ENCODE measurements at regions not wholly inside any gene's neighbourhood (a gene's known extent, or its start where the extent isn't known, plus 50 kb on each side); places are given as distances from the start of the nearest gene placed in this dataset.

GRCh38 chr1:62988867-62989266, 204.9 kb downstream of the ATG4C start:
- DNase-seq, result no peak

DNA sequence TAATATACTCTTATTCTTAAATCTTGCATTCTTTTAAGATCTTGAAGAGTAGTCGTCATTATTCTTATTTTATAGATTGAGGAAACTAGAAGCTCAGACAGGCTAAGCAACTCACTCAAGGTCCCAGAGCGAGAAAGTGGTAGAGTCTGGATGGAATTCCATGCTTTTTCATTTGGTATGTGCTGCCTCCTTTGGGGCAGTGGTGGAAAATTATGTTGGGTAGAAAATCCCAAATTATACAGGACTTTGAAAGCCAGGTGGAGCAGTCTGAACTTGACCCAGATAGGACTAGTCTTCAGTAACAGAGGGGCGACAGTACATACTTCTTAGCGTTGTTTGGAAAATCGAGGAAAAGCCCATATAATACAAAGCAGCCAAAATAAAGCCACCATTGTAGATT, 205.6 kb downstream of the ATG4C start:
- DNase-seq, result no peak

DNA sequence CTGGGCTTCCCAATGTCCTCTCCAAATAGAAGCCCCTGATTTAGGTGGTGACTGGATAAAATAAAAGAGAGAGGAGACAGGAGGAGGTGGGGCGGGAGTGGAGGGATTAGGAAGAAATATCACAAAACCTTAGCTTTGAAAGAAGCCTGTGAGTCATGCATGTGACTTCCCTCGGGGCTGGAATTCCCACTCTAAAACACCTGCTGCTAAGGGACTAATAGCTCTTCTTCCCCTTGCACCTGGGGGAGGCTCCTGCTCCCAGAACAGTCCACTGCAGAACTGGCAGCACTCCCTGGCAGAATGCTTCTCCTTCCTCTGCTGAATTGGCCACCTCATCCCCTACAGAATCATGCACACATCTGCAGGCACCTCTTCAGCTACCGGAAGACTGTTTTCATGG, 207.2 kb downstream of the ATG4C start:
- no peak for DNase-seq

- no peak for DNase-seq
Measured at GRCh38 chr1:62993844-62994243, 209.9 kb downstream of the ATG4C start.

DNA sequence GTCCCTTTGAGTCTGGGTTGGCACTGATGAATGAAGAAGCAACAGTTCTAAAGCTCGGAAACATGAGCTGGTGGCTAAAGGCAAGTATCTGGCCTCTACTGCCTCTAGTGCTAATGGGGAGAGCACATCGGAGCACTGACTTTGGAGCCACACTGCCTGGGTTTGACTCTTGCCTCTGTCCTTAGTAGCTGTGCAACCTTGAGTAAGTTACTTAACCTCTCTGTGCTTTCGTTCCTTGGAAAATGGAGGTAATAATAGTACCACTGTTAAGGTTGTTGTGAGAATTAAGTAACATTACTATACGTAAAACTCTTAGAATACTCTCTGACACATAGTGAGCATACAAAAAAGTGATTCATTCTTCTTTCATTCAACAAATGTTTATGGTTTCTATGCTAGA, 211.2 kb downstream of the ATG4C start:
- DNase-seq, result no peak

DNA sequence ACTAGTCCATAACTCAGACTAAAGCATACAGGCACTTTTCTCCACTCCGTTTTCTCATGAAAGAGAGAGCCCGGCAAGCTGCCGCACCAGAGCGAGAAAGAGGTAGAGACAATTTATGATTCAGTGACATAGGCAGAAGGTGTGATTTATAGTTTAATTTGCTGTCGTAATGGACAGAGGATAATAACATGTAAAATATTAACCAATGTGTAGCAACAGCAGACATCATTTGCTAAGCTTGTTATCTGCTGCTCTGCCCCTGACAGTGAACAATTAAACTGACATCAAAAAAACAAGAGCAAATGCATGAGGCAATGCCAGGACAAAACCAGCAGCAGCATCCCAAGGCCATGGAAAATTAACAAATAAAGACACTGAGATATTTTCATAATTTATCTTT, 214.0 kb downstream of the ATG4C start:
- no peak for DNase-seq

- no peak for DNase-seq
Measured at GRCh38 chr1:62998845-62999649, 215.1 kb downstream of the ATG4C start.

DNA sequence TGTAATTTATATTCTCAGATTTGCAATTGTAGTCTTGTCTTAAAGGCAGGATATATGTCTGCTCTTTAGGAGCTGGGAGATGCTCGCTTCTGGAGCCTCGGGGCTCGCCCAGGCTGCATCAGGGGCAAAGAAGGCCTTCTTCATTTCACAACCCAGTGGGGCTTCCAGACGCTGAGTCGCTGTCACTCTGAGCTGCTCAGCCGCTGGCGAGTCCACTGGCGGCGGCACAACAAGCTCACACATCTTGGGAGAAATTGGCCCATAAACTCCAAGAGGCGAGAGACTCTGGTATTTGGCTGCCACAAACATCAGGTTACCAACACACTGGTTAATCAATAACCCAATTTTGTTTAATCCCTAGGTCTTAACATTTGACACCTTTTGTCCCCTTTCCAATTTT, 216.6 kb downstream of the ATG4C start:
- DNase-seq, result no peak

GRCh38 chr1:63004868-63005267, 220.9 kb downstream of the ATG4C start:
- DNase-seq, result no peak

DNA sequence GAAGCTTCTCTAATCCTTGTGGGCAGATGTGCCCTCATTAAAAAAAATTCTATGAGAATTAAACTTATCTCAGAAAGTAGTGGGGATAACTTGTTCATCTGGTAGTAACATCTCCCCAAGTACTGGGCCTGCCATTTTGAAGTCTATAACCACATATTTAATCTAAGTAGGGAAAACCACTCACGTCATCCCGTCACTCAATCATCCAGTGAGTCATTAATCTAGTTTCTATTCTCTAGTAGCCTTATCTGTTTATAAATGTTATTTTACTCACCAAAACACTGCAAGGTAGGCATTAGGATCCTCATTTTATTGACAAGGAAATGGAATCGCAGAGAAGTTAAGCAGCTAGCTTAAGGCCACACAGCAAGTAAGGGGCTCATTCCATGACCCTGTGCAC, 221.9 kb downstream of the ATG4C start:
- no peak for DNase-seq

GRCh38 chr1:63009421-63009820, 225.5 kb downstream of the ATG4C start:
- DNase-seq, result no peak

GRCh38 chr1:63010913-63011660, 227.2 kb downstream of the ATG4C start:
- DNase-seq, result peak; percentile 18

DNA sequence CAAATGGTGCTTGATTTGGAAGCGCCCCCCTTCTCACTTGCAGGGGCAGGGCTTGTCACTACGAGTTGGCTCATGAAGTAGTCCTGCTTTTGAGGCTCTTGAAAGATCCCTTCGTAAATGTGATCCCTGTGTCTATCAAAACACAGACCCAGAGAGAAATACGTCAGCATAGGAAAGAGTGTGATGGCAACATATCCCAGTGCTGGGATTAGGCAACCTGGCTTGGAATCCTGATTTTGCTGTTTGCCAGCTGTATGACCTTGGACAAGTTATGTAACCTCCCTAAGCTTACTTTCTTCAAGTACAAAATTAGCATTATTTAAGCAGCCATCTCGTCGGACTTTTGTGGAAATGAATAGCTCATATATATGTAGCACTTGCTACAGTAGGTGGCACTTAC, 228.4 kb downstream of the ATG4C start:
- no peak for DNase-seq

- no peak for DNase-seq
Measured at GRCh38 chr1:63014267-63014666, 230.3 kb downstream of the ATG4C start.

GRCh38 chr1:63022319-63022718, 238.4 kb downstream of the ATG4C start:
- no peak for DNase-seq

GRCh38 chr1:63023171-63023570, 239.2 kb downstream of the ATG4C start:
- no peak for DNase-seq

DNA sequence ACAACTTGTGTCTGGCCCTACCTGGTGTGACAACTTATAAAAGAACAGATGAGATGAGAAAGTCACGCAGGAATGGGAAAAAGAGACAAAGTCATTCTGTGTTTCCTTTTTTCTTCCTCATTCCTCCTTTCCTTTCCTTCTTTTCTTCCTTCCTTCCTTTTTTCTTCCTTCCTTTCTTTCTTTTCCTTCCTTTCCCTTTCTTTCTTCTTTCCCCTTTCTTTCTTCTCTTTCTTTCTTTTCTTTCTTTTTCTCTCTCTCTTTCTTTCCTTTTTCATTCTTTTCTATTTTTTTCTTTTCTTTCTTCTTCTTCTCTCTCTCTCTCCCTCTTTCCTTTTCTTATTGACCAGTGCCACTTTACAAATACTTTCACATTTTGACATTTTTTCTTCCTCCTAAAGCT, 239.7 kb downstream of the ATG4C start:
- no peak for DNase-seq

GRCh38 chr1:63024132-63024531, 240.2 kb downstream of the ATG4C start:
- no peak for DNase-seq

- DNase-seq, result no peak
Measured at GRCh38 chr1:63027176-63027575, 243.2 kb downstream of the ATG4C start.

DNA sequence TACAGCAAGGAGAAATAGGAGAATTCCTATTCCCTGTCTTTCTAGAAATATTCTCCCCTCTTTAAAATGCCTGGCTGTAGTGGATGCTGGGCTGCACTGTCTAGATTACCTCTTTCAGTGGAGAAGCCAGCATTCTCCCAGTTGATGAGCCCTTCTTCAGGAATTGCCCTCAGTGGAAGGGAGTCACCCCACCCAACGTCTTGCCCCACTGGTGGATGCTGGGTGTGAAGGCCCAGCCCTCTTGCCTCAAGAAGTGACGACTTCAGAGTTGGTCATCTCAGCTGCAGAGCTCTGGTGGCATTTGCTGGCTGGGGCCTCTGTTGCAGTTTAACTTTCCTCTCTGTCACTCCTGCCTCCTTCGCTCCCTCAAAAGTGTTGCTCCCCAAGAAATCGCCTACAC, 248.2 kb downstream of the ATG4C start:
- no peak for DNase-seq

GRCh38 chr1:63033211-63033610, 249.3 kb downstream of the ATG4C start:
- no peak for DNase-seq

- no peak for DNase-seq
Measured at GRCh38 chr1:63034256-63034655, 250.3 kb downstream of the ATG4C start.

- DNase-seq, result no peak
Measured at GRCh38 chr1:63038586-63038985, 254.7 kb downstream of the ATG4C start.

GRCh38 chr1:63041660-63042059, 257.7 kb downstream of the ATG4C start:
- DNase-seq, result no peak

Data from muscle of arm (tissue), 1 donor.